SK-N-SH treated with all-trans-retinoic acid at 6 μM for 48 hours (cell line): ENCODE measurements at regions not wholly inside any gene's neighbourhood (a gene's known extent, or its start where the extent isn't known, plus 50 kb on each side); places are given as distances from the start of the nearest gene placed in this dataset.

Experiments used
- ATAC-seq: fragments of 200-7000 bp; cut with Tn5 transposase; 3 replicates; pipeline ENCODE4 v1.9.1; 2020; ENCODE audit warnings: mild to moderate bottlenecking, moderate library complexity
- ARNTL ChIP-seq: fragments of 450-650 bp; formaldehyde crosslinking; IDR thresholded peaks from 2 replicates; pipeline ENCODE4 v1.5.0; 2020; ENCODE audit warnings: low read depth, mild to moderate bottlenecking, moderate library complexity, borderline replicate concordance
- CREB5 ChIP-seq: fragments of 250-450 bp; sonication (Bioruptor Pico); IDR thresholded peaks from 2 replicates; pipeline ENCODE4 v1.5.1; 2020; ENCODE audit warnings: low read depth, mild to moderate bottlenecking, moderate library complexity
- CSDC2 ChIP-seq: fragments of 250-450 bp; sonication (Bioruptor Pico); IDR thresholded peaks from 2 replicates; pipeline ENCODE4 v1.5.0; 2020; ENCODE audit warnings: mild to moderate bottlenecking, moderate library complexity
- CSRNP3 ChIP-seq: fragments of 250-450 bp; sonication (Bioruptor Pico); IDR thresholded peaks from 2 replicates; pipeline ENCODE4 v1.5.1; 2021; ENCODE audit warnings: mild to moderate bottlenecking, moderate library complexity
- ESRRG ChIP-seq: fragments of 250-450 bp; sonication (Bioruptor Pico); IDR thresholded peaks from 2 replicates; pipeline ENCODE4 v1.6.1; 2021; ENCODE audit warnings: mild to moderate bottlenecking
- GLIS3 ChIP-seq: fragments of 250-450 bp; sonication (Bioruptor Pico); IDR thresholded peaks from 2 replicates; pipeline ENCODE4 v1.5.0; 2020; ENCODE audit warnings: mild to moderate bottlenecking, moderate library complexity
- ISL1 ChIP-seq: fragments of 250-450 bp; sonication (Bioruptor Pico); IDR thresholded peaks from 2 replicates; pipeline ENCODE4 v2.1.2; 2022; ENCODE audit warnings: mild to moderate bottlenecking, moderate library complexity
- OSR1 ChIP-seq: fragments of 250-450 bp; sonication (Bioruptor Pico); IDR thresholded peaks from 2 replicates; pipeline ENCODE4 v1.8.0; 2022; ENCODE audit warnings: moderate library complexity, mild to moderate bottlenecking, inconsistent platforms
- PATZ1 ChIP-seq: fragments of 250-450 bp; sonication (Bioruptor Pico); IDR thresholded peaks from 2 replicates; pipeline ENCODE4 v1.8.0; 2020; ENCODE audit warnings: mild to moderate bottlenecking, moderate library complexity, borderline replicate concordance
- PPARA ChIP-seq: fragments of 250-450 bp; sonication (Bioruptor Pico); IDR thresholded peaks from 2 replicates; pipeline ENCODE4 v1.5.0; 2020; ENCODE audit warnings: mild to moderate bottlenecking, borderline replicate concordance
- RARB ChIP-seq: fragments of 250-450 bp; sonication (Bioruptor Pico); IDR thresholded peaks from 2 replicates; pipeline ENCODE4 v1.8.0; 2021; ENCODE audit warnings: mild to moderate bottlenecking, moderate library complexity
- SNAI2 ChIP-seq: fragments of 250-450 bp; sonication (Bioruptor Pico); IDR thresholded peaks from 2 replicates; pipeline ENCODE4 v1.5.0; 2020; ENCODE audit warnings: mild to moderate bottlenecking, moderate library complexity
- TCF4 ChIP-seq: fragments of 250-450 bp; sonication (Bioruptor Pico); IDR thresholded peaks from 2 replicates; pipeline ENCODE4 v1.8.0; 2021; ENCODE audit warnings: mild to moderate bottlenecking, moderate library complexity, borderline replicate concordance
- TOX ChIP-seq: fragments of 250-450 bp; sonication (Bioruptor Pico); IDR thresholded peaks from 2 replicates; pipeline ENCODE4 v1.8.0; 2021; ENCODE audit warnings: mild to moderate bottlenecking, moderate library complexity, borderline replicate concordance
- TSHZ2 ChIP-seq: fragments of 250-450 bp; sonication (Bioruptor Pico); IDR thresholded peaks from 2 replicates; pipeline ENCODE4 v1.5.0; 2020; ENCODE audit warnings: mild to moderate bottlenecking, moderate library complexity
- ZC3H10 ChIP-seq: fragments of 250-450 bp; sonication (Bioruptor Pico); IDR thresholded peaks from 2 replicates; pipeline ENCODE4 v1.5.1; 2021; ENCODE audit warnings: mild to moderate bottlenecking, moderate library complexity
- ZFP30 ChIP-seq: fragments of 450-650 bp; formaldehyde crosslinking; IDR thresholded peaks from 2 replicates; pipeline ENCODE4 v1.5.0; 2022; ENCODE audit warnings: mild to moderate bottlenecking, moderate library complexity
- ZNF565 ChIP-seq: fragments of 450-650 bp; formaldehyde crosslinking; conservative IDR thresholded peaks from 2 replicates; pipeline ENCODE4 v1.5.0; 2020; ENCODE audit warnings: low read depth, mild to moderate bottlenecking, moderate library complexity
- ZNF70 ChIP-seq: fragments of 450-650 bp; formaldehyde crosslinking; IDR thresholded peaks from 2 replicates; pipeline ENCODE4 v1.5.0; 2020; ENCODE audit warnings: mild to moderate bottlenecking, moderate library complexity
- ZNF8 ChIP-seq: fragments of 450-650 bp; formaldehyde crosslinking; IDR thresholded peaks from 2 replicates; pipeline ENCODE4 v1.5.0; 2020; ENCODE audit warnings: mild to moderate bottlenecking, moderate library complexity
- TF ChIP-seq, protein P1 (sequence below): fragments of 250-450 bp; sonication (Bioruptor Pico); IDR thresholded peaks from 2 replicates; pipeline ENCODE4 v1.8.0; 2021; ENCODE audit warnings: low read depth, mild to moderate bottlenecking, moderate library complexity, borderline replicate concordance

DNA sequence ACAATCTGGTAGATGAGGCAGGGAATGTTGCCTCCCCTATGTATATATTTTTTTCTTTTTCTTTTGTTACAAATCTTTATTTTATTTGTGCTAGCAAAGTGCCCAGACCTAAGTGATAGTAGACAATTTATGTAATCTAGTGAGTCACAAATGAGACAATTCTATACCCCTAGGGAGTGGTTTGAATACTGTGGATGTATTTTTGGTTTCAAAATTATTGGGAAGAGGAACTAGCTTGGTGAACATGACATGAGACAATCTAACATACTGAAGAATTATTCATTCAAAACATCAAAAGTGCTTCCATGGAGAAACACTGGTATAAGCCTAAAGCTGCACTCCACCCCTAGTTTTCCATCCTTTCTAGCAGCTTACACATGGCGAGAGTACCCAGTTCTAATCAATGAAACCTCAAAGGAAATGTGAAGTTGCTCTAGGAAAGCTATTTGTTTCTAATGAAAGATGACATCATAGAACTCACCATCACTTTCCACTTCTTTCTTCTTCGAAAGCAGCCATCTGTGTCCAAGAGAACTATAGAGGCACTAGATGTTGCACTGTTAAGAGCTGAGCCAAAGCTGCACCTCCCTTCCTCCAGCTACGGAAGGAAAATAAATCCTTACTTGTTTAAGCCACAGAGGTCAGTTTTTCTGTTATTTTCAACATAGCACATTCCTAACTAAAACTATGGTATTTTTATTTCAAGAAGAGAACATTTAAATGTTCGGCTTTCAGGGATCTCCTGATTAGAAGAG is 764.6 kb downstream of the LTN1 start:
- TF ChIP-seq TOX (no peak), ZC3H10 (CRISPR knock-in tag) (no peak), ZNF70 (no peak)
- TF ChIP-seq, protein P1, sequence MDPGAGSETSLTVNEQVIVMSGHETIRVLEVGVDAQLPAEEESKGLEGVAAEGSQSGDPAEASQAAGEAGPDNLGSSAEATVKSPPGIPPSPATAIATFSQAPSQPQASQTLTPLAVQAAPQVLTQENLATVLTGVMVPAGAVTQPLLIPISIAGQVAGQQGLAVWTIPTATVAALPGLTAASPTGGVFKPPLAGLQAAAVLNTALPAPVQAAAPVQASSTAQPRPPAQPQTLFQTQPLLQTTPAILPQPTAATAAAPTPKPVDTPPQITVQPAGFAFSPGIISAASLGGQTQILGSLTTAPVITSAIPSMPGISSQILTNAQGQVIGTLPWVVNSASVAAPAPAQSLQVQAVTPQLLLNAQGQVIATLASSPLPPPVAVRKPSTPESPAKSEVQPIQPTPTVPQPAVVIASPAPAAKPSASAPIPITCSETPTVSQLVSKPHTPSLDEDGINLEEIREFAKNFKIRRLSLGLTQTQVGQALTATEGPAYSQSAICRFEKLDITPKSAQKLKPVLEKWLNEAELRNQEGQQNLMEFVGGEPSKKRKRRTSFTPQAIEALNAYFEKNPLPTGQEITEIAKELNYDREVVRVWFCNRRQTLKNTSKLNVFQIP (CRISPR knock-in tag), result no peak
- no peak for ATAC-seq

DNA sequence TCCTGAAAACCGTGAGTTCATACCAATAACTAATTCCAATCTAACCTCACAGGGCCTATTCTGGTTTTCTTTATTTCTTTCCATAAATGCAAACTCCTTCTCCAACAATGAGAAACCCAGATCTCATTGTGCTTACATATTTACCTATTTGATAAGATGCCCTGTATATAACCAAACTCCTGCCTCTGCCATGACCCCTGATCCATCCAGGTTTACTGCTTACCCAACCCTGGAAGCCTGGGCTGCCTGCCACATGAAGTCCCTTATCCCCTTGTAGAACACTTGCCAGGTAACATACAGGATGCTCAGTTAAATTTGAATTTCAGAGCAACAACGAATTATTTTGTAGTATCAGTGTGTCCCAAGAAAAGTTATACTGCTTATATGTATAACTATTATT is 766.1 kb downstream of the LTN1 start:
- TF ChIP-seq OSR1 (CRISPR knock-in tag), result no peak
- no peak for TF ChIP-seq TOX
- no peak for TF ChIP-seq TSHZ2 (CRISPR knock-in tag)
- no peak for TF ChIP-seq CSRNP3 (CRISPR knock-in tag)
- TF ChIP-seq ZNF565 (CRISPR knock-in tag), result no peak
- TF ChIP-seq SNAI2 (CRISPR knock-in tag), result no peak
- no peak for TF ChIP-seq ZC3H10 (CRISPR knock-in tag)
- TF ChIP-seq ARNTL (CRISPR knock-in tag), result no peak
- ATAC-seq, result no peak

DNA sequence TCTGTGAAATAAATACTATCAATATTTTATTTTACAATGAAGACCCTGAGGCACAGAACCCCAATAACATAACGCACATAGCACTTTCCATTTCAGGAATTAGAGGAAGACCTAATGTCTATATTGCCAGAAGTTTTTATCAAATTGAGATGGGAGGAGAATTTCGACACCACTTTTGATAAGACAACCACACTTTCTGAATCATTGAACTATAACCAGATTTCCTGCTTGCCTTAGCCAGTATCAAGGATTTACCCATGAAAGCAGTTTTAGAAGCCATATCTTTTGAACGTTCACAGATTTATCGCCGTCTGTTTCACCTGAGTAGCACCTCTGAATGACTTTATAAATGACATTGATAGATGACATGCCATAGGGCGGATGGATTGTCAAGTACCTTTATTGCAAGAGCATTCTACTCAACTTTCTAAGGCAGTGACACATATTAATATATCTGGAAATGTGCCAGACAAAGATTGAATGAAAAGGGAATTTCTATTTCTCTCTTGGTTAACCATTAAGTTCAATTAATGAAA is 768.4 kb downstream of the LTN1 start:
- TF ChIP-seq ESRRG, result no peak
- no peak for TF ChIP-seq ISL1 (CRISPR knock-in tag)
- TF ChIP-seq CREB5 (CRISPR knock-in tag), result no peak
- TF ChIP-seq ZFP30 (CRISPR knock-in tag), result no peak
- TF ChIP-seq RARB (CRISPR knock-in tag), result no peak
- TF ChIP-seq TCF4 (CRISPR knock-in tag), result no peak
- no peak for TF ChIP-seq ZNF70
- TF ChIP-seq, protein P1 (CRISPR knock-in tag), result no peak
- TF ChIP-seq CSDC2 (CRISPR knock-in tag), result no peak
- no peak for ATAC-seq

DNA sequence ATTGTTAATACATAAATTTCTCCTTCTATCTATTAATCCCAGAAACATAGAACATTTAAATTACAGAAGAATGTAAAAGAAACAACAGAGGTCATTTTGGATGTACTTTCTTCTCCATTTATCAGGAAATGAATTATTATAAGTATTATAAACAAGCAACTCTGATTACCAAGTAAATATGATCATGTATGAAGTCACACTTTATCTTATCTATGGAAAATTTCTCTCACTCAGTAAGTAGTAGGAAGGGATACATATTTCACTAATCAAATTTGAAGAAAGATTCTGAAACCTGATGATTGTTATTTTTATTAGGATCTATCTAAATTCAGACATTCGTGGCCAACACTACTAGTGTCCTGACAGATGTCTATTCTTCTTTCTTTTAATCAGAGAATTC is 770.7 kb downstream of the LTN1 start:
- no peak for ATAC-seq
- TF ChIP-seq ESRRG (no peak), TSHZ2 (CRISPR knock-in tag) (no peak), OSR1 (CRISPR knock-in tag) (no peak), ZNF565 (CRISPR knock-in tag) (no peak), PPARA (no peak), GLIS3 (CRISPR knock-in tag) (no peak), PATZ1 (CRISPR knock-in tag) (no peak), ARNTL (CRISPR knock-in tag) (no peak), TCF4 (CRISPR knock-in tag) (no peak), ZC3H10 (CRISPR knock-in tag) (no peak), SNAI2 (CRISPR knock-in tag) (no peak), ZNF8 (no peak)
